GM12874 (cell line): ENCODE measurements at regions not wholly inside any gene's neighbourhood (a gene's known extent, or its start where the extent isn't known, plus 50 kb on each side); places are given as distances from the start of the nearest gene placed in this dataset.
A peak's percentile ranks its signal among the peaks of the same experiment; 100 is the strongest.

Experiments
- TF ChIP-seq, protein P1 (sequence below): IDR thresholded peaks from 2 replicates; pipeline ENCODE4 v1.5.1; 2011; ENCODE audit warnings: low read depth, mild to moderate bottlenecking, control low read depth, low read length, moderate library complexity; ENCODE audit not compliant: insufficient read depth

DNA sequence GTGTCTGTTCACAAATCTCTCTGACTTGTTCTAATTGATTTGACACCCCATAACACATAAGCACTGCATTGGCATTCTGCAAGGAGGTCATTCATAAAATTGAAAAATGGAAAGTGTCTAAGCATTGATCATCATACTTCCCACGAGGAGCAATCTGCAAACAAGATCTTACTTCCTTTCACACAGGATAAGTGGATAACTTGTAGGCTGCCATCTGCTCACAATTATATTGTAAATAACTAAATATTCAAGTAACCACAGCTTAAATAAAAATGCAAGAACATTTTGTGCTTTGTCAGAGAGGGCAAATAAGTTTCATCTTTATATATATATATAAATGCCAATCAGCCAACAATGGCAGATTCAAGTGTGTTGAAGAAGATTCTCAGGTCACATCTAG, 264.8 kb upstream of the ZC3H12C start:
- TF ChIP-seq, protein P1, sequence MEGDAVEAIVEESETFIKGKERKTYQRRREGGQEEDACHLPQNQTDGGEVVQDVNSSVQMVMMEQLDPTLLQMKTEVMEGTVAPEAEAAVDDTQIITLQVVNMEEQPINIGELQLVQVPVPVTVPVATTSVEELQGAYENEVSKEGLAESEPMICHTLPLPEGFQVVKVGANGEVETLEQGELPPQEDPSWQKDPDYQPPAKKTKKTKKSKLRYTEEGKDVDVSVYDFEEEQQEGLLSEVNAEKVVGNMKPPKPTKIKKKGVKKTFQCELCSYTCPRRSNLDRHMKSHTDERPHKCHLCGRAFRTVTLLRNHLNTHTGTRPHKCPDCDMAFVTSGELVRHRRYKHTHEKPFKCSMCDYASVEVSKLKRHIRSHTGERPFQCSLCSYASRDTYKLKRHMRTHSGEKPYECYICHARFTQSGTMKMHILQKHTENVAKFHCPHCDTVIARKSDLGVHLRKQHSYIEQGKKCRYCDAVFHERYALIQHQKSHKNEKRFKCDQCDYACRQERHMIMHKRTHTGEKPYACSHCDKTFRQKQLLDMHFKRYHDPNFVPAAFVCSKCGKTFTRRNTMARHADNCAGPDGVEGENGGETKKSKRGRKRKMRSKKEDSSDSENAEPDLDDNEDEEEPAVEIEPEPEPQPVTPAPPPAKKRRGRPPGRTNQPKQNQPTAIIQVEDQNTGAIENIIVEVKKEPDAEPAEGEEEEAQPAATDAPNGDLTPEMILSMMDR: no peak

DNA sequence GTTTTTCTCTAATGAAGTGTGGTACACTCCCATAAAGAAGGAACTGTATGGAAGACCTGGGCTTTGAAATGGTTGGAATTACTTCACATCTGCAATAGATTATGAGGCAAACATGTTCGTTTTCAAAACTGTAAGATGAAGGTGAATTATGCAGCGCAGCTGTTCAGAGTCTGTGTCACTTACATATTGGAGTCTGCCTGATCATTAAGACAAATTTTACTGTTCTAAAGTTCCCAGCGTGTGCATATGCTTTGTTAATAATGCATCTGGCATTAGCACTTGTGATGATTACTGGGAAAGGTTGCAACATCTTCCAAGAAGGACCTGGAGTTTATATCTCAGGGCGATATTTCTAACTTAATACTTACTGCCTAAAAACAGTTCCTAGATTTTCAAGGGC, 255.2 kb upstream of the ZC3H12C start:
- TF ChIP-seq, protein P1: no peak

DNA sequence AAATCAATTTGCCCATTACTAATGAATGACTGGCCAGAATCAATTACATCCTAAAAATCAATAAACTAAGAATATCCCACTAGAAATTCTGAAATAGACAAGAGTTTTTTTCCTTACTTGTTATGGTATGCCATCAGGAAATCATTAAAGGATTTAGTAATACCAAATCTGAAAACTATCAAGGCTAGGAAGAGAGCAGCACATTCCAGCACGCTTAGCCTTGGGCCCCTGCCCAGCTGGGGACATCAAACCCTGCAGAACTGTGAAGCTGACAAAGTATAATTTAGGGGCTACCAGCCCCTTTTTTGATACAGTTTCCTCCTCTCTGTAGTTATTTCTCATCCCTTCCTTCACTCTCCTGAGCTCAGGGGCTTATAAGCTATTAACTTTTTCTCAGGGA, 247.8 kb upstream of the ZC3H12C start:
- TF ChIP-seq, protein P1: no peak

DNA sequence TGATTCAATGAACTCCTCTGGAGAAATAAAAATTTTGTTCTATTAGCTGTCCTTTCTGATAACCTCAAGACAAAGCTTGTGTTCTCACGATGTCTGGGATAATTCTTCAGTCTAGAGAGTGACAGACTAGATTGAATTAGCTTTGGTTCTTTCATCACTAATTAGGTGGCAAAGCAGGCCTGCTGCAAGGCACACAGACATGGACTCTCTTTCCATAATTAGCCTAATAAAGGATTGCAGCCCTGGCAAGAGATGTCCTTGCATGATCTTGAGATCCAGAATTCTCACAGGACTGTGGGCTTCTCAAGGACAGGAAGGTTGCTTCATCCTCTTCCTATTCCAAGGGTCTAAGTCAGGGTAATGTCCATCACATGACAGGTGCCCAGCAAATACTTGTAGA, 245.6 kb upstream of the ZC3H12C start:
- TF ChIP-seq, protein P1: no peak

DNA sequence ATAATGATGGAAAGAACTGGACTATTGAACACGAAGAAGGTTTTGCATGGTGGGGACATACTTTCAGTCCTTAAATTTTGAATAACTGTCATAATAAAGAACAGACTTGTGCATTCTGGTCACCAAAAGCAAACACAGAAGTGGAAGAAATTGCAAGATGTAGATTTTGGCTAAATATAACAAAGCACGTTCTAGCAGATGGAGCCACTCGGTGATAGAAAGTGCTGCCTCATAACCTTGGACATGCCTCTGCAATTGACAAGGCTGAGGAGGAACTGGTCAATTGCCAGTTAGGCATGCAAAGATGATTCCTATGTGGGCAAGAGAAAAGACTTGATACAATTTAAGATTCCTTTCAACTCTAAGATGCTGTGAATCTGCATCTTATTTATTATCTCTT, 244.1 kb upstream of the ZC3H12C start:
- TF ChIP-seq, protein P1: no peak

DNA sequence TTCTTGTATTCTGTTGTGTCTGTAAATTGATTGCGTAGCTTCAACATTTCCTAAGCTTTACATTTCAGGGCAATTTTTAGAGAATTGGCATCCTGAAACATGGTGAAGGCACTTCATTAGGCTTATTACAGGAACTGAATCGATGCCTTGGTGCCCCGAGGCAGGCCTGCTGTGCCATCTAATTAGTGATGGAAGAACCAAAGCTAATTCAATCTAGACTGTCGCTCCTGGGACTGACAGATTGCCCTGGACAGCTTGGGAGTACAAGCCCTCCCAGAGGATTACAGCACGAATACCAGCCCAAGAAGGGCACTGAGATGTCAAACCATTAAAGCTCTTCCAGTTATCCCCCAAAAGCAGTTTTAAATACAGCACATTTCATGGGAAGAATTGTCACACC, 243.2 kb upstream of the ZC3H12C start:
- TF ChIP-seq, protein P1: no peak

DNA sequence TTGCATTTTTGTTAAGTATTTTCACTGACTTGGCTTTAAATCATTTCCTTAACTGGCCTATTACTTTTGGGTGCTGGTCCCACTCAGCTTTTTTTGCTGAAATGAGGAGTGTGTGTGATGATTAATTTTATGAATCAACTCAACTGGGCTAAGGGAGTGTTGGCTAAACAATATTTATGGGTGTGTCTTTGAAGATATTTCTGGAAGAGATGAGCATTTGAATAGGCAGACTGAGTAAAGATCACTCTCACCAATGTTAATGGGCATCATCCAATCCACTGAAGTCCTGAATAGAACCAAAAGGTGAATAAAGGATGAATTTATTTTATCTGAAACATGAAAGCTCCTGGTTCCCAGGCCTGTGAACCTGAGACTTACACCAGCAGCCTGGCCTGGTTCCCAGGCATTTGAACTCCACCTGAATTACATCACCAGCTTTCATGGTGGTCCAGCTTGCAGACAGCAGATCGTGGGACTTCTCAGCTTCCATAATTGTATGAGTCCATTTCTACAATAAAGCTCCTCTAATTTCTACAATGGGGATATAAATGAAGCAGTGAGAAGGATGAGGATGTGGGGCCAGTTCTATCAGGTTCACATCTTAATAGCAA, 241.3 kb upstream of the ZC3H12C start:
- TF ChIP-seq, protein P1: no peak

DNA sequence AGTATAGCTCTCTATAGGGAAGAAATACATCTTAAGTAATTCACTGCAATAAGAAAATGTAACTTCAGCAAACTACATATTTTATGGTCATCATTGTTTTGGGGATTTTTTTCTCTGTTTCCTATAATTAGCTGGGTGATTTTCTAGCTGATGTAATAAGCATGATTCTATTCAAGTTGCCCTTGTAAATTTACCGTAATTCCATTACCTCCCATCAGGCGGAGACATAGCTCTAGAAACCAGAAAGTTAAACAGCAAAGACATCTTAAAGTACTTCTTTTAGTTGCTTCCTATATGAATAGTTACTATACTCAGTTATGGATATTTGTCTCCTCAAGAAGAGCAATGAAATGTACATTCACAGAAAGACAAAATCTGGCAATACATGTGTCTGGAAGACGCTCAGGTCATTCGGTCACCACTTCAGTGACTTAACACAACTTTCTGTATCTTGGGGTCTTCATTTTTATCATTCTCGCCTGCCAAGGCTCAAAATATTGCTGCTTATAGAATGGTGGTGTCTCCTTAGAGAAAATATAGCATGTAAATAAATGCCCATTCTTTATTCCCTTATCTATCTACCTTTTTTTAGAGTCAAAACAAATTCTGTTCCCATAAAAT, 239.9 kb upstream of the ZC3H12C start:
- TF ChIP-seq, protein P1: peak; percentile 64
